Non-pigmented ciliary epithelial cell (primary cell): ENCODE measurements at regions not wholly inside any gene's neighbourhood (a gene's known extent, or its start where the extent isn't known, plus 50 kb on each side); places are given as distances from the start of the nearest gene placed in this dataset.

Experiments
- DNase-seq: peaks from one replicate; pipeline ENCODE4 v3.0.0-alpha.2; 2010; ENCODE audit warnings: low read depth

- no peak for DNase-seq
Observed at GRCh38 chr14:101026341-101026740, 122.8 kb upstream of the RTL1 start.

- no peak for DNase-seq
Observed at GRCh38 chr14:101027291-101027690, 123.8 kb upstream of the RTL1 start.

GRCh38 chr14:101027966-101028365 lies 124.4 kb upstream of the RTL1 start:
- no peak for DNase-seq

DNA sequence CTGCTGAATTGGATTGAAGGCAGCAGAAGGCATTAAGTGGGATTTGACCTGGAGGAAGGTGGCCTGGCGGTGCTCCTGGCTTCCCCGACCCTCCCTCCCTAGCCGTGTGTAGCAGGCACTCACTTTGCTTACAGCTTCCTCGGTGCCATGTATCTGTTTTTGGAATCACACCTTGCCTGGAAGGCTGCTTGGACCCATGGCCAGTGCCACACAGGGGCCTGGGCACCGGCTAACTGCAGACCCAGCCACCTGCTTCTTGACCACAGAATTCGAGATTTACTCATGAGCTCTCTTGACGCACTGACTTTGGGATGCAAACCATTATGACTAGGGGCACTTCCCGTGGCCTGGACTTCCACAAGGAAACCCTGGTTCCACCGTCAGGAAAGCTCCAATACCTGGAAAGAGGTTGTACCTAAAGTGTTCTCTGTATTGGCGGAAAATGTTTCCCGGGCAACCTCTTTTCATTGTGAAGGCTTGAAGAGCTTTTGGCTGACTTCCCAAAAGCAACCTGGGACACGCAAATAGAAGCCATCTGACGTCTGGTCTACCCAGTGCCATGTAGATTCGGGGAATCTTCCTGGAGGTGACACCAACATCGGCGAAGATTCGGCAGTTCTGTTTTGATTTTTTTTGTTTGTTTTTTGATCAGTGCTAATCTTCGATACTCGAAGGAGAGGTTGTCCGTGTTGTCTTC lies 125.6 kb upstream of the RTL1 start:
- DNase-seq, result no peak

DNA sequence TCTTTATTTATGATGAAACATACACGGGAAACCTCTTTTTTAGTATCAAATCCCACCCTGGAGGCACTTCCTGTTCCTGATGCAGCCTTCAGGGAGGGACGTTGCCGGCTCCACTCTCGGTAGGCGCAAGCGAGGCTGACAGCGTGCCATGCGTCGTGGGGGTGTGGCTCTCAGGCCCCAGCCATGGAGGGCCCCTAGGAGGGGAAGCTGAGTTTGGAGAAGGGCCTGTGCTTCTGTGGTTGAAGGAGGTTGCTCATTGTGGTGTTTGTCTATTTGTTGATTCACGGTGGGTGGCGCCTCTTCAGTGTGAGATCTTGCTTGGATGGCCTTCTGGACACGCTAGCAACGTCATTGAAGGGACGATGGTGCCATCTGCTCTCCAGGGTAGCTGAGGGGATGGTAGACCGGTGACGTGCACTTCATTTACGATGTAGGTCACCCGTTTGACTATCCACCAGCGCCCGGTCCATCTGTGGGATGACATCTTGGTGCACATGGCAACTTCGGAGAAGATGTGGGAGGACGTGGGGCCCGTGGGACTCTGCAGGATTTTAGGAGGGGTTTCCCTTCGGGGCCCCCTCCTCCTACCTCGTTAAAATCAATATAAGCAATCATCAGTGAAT lies 126.3 kb upstream of the RTL1 start:
- no peak for DNase-seq

DNA sequence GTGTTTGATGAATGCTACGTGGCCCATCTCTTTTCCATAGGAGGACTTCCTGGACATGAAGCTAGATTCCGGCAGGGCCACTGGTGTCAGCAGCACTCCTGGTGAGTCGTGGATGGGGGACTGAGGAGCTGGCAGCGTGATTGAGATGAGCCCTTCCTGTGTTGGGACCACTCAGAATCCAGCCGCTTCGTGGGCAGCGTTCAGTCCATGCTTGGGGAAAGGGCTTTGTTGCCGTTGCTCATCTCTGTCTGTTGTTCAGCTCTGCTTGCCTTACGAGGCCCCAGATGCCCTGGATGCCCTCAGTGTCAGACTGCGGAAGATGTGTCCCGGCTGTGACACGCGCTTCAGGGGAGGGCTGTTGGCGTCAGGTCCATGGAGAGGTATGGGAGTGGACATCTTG lies 127.1 kb upstream of the RTL1 start:
- DNase-seq, result no peak

DNA sequence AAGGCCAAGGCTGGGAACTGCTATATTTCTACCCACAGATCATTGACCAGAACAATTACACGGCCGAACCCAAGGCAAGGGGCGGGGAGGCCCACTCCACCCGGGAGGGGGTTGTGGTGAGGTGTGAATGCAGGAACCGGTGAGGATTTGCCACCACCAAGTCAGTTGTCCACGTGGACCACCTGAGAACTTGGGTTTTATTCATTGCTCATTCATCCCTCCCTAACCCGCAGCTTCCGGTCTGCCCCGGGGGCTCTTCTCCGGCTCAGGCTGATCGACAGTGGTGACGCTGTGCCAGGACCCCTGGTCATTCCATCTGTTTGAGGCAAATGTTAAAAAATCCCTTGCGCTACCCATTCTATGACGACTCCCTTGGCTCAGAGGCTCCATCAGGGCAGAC lies 127.7 kb upstream of the RTL1 start:
- no peak for DNase-seq

- DNase-seq, result no peak
Observed at GRCh38 chr14:101031721-101032120, 128.2 kb upstream of the RTL1 start.

- no peak for DNase-seq
Observed at GRCh38 chr14:101032433-101032832, 128.9 kb upstream of the RTL1 start.

GRCh38 chr14:101033006-101033405 lies 129.5 kb upstream of the RTL1 start:
- DNase-seq, result no peak

DNA sequence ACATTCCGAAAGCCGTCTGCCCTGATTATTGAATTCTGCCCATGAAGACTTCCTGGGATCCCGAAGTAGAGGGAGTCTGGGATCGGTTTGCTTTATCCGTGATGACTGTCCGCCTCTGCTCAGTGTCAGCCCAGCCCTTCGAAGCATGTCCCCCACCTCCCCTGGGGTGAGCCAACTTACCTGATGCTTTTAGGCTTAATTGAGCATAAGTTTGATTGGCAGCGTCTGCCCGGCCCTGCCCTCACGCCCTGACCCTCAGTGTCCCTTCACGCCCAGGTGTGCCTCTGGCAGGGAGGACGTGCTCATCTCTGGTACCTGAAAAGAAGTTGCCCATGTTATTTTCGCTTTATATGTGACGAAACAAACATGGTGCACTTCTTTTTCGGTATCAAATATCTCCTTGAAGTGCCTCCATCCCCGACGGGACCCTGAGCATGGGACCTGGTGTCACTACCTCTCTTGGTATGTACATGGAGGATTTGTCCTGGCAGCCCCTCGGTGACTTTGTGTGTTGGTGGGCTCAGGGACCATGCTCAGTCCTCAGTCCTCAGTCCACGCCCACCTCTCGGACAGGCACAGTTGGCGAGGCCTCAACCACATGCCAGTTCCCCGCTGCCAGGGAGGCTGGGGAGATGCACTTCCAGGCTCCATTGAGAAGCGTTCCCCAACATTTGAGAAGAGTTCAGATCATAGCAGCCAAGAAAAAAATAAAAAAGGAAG lies 130.1 kb upstream of the RTL1 start:
- DNase-seq, result no peak

GRCh38 chr14:101034986-101035385 lies 131.5 kb upstream of the RTL1 start:
- DNase-seq, result no peak

- DNase-seq, result no peak
Observed at GRCh38 chr14:101035466-101036225, 132.1 kb upstream of the RTL1 start.

GRCh38 chr14:101037021-101037817 lies 133.7 kb upstream of the RTL1 start:
- no peak for DNase-seq

DNA sequence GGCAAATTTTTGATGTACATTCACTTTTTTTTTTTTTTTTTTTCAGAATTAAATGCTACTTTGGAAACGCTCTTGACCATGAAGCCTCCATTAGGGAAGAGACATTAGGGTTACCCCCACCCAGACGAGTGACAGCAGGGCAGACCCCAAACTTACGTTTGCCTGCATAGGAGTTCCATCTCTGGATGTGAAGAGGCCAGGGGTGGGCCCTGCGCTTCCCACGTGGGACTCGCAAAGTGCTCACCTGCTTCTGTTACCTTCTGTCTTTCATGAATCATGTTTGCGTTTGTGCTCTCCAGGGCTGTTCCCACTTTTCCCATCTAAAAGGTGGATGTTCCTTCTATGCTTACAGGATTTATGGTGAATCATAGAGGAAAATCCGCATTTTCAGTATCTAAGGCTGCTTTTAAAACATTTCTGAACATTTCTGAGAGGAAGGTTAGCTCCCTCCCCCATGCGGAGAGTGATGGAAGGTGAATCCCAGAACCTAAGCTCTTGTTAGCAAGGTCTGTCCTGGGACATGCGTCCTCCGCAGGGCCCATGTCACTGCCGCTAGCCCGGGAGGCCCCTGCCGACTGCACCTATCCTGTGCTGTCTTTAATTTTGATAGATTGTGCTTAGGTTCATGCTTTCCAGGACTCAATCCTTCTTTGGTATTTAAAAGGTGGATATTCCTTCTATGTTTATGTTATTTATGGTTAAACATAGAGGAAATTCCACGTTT lies 135.7 kb upstream of the RTL1 start:
- no peak for DNase-seq

- no peak for DNase-seq
Observed at GRCh38 chr14:101039755-101040138, 136.2 kb upstream of the RTL1 start.

GRCh38 chr14:101040538-101041442 lies 137.3 kb upstream of the RTL1 start:
- DNase-seq, result no peak

- no peak for DNase-seq
Observed at GRCh38 chr14:101043891-101044290, 140.4 kb upstream of the RTL1 start.

DNA sequence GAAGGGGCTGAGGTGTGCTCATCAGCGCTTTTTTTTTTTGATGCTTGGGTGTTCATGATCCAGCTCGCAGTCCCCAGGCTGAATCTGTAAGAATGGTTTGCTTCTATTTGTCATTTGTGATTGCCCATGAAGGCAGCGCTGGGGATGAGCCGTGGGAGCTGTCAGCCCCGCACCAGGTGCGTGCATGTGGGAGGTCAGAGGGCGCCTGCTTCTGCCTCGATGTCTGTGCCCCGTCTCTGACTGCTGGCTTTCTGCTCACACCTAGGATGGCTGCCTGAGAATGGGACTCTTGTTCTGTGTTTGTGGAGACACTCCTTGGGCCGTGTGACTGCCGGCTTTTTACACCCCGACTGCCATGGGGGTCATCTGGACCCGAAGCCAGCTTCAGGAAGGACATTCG lies 141.2 kb upstream of the RTL1 start:
- DNase-seq, result no peak

DNA sequence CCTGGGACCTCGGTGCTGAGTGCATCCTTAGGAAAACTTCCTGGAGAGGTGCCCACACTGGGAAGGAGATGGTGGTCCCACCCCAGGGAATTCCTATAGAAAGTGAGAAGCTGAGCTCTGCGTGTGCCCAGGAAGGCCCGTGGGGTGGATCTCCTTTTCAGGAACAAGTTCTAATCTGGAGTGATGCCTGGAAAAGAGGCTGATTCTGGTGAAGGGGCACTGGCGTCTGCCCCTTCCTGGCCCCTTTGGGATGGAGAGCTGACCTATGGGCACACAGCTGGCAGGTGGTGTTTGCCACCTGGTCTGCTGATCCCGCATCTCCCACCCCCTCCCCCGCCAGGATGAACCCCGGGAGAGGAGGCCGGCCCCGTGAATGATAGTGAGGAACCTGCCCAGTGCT lies 142.0 kb upstream of the RTL1 start:
- DNase-seq, result no peak
